Medulla oblongata (tissue), 1 donor: ENCODE measurements at regions not wholly inside any gene's neighbourhood (a gene's known extent, or its start where the extent isn't known, plus 50 kb on each side); places are given as distances from the start of the nearest gene placed in this dataset.
"Not testable (repeated sequence)": the region's sequence is repeated elsewhere in the genome, so short reads cannot be mapped to it uniquely, and the experiment has no call there.

Experiments used
- DNase-seq: peaks from one replicate; pipeline ENCODE4 v3.0.0-alpha.2; 2015; ENCODE audit errors: extremely low spot score

GRCh38 chr1:224791362-224791941 is 138.0 kb upstream of the DNAH14 start:
- peak; percentile 11 for DNase-seq

- no peak for DNase-seq
Observed at GRCh38 chr1:224795591-224795990, 133.9 kb upstream of the DNAH14 start.

- DNase-seq, result no peak
Observed at GRCh38 chr1:224799083-224799482, 130.4 kb upstream of the DNAH14 start.

GRCh38 chr1:224800486-224801119 is 128.9 kb upstream of the DNAH14 start:
- DNase-seq, result no peak

DNA sequence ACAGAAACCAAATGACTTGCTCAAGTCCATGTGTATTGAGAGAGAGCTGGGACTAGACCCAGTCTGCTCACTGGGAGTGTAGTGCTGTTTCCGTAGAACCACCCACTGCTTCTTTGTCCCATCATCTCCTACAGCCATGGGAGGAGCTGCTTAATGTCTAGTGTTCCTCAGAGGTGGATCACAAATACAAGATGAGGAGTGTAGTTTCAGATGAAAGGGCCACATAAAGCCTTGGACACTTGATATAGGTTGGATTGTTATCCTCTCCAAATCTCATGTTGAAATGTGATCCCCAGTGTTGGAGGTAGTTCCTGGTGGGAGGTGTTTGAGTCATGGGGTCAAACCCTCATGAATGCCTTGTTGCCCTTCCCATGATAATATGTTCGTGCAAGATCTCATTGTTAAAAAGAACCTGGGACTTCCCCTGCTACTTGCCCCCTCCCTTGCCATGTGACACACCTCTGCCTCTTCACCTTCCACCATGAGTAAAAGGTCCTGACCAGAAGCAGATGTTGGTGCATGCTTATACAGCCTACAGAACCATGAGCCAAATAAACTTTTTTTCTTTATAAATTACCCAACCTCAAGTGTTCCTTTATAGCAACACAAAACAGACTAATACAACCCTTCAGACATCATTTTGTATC is 127.5 kb upstream of the DNAH14 start:
- no peak for DNase-seq

GRCh38 chr1:224802617-224803016 is 126.9 kb upstream of the DNAH14 start:
- no peak for DNase-seq

GRCh38 chr1:224804220-224804619 is 125.3 kb upstream of the DNAH14 start:
- no peak for DNase-seq

GRCh38 chr1:224805889-224806288 is 123.6 kb upstream of the DNAH14 start:
- no peak for DNase-seq

DNA sequence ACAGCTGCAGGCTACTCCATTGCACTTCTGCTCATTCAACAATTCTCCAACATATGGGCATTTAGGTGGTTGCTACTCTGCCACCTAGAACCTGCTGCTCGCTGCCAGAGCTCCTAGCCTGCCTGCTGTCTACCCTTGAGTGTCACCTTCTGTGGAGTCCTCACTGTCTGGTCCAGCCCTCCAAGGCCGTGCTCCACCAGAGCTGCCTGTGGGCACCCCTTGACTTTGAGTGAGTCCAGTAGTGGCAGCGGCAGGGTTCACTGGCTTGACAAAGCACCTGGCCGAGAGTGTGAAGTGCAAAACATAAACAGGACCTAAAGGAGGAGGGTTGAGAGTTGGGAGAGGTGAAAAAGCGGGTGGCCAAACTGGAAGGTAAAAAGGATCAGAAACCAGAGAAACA is 120.3 kb upstream of the DNAH14 start:
- DNase-seq, result no peak

DNA sequence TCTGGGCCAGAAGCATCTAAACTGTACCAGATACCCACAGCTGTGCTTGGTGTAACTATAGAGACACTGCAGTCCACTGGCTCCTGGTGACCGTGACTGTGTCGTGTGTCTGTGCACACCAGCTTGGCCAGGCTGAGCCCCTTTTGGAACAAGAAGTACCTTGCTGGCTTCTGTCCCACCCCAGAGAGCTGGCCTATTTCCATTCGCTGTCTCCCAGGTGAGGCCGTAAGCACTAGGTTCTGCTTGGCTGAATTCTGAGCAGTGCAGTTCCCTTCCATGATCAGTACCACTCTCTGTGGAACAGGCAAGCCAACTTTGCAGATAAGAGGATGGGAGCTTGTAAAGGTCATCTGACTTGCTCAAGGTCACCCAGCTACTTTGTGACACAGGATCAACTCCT is 119.9 kb upstream of the DNAH14 start:
- no peak for DNase-seq

GRCh38 chr1:224811564-224811963 is 117.9 kb upstream of the DNAH14 start:
- DNase-seq, result no peak

DNA sequence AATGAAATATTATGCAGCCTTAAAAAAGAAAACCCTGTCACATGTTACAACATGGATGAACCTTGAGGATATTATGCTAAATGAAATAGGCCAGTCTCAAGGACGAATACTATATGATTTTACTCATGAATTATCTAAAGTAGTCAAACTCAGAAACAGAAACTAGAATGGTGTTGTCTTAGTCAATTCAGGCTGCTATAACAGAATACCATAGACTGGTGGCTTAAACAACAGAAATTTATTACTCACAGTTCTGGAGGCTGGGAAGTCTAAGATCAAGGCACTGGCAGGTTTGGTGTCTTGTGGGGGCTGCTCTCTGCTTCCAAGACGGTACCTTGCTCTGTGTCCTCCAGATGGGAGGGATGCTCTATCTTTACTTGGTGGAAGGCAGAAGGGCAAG is 113.8 kb upstream of the DNAH14 start:
- no peak for DNase-seq

GRCh38 chr1:224816062-224816461 is 113.4 kb upstream of the DNAH14 start:
- DNase-seq, result no peak

- DNase-seq, result no peak
Observed at GRCh38 chr1:224817382-224817781, 112.1 kb upstream of the DNAH14 start.

DNA sequence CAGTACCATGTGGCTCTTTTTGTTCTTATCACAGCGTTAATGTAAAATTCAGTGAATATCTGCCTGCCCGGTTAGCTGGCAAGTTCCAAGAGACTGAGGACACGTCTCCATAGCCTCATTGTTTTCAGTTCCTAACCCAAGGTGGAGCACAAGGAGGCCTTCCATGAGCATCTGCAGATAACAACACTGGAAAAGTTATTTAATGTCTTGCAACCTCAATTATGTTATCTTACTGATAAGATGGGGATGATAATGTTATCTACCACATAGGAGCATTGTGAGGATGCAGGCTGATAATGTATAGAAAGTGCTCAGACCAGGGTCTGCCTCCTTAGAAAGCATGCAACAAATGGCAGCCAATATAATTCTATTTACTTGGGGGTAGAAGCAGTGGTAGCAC is 109.6 kb upstream of the DNAH14 start:
- no peak for DNase-seq

DNA sequence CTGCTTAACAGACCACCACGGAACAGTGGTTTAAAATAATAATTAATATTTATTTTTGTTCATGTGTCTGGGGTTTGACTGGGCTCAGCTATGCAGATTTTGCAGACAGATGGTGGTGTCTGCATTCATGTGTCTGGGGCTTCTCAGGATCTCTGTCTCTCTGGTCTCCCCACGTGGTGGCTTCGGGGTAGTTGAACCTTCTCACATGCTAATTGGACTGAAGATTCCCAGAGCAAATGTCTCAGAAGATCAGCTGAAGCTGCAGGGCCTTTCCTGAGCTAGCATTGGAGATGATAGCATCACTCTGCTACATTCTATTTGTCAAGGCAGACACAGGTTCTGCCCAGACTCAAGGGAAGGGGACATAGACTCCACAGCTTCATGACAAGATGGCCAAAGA is 109.1 kb upstream of the DNAH14 start:
- DNase-seq, result no peak

DNA sequence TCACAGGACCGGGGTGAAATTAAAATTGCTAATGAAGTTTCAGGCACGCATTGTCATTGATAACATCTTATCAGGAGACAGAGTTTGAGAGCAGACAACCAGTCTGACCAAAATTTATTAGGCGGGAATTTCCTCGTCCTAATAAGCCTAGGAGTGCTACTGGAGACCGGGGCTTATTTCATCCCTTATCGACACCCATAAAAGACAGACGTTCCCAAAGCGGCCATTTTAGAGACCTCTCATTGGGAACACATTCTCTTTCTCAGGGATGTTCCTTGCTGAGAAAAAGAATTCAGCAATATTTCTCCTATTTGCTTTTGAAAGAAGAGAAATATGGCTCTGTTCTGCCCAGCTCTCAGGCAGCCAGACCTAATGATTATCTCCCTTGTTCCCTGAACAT is 107.7 kb upstream of the DNAH14 start:
- DNase-seq, result not testable (repeated sequence)

DNA sequence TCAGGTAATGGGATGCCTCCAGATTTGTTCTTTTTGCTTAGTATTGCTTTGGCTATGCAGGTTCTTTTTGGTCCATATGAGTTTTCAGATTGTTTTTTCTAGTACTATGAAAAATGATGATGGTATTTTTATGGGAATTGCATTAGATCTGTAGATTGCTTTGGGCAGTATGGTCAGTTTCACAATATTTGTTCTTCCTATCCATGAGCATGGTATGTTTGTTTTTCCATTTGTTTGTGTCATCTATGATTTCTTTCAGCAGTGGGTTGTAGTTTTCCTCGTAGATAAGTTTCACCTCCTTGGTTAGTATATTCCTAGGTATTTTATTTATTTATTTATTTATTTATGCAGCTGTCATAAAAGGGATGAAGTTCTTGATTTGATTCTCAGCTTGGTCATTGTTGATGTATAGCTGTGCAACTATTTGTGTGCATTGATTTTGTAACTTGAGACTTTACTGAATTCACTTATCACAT is 103.9 kb upstream of the DNAH14 start:
- DNase-seq, result no peak

GRCh38 chr1:224828691-224829090 is 100.8 kb upstream of the DNAH14 start:
- DNase-seq, result no peak

- DNase-seq, result no peak
Observed at GRCh38 chr1:224831501-224831900, 98.0 kb upstream of the DNAH14 start.

DNA sequence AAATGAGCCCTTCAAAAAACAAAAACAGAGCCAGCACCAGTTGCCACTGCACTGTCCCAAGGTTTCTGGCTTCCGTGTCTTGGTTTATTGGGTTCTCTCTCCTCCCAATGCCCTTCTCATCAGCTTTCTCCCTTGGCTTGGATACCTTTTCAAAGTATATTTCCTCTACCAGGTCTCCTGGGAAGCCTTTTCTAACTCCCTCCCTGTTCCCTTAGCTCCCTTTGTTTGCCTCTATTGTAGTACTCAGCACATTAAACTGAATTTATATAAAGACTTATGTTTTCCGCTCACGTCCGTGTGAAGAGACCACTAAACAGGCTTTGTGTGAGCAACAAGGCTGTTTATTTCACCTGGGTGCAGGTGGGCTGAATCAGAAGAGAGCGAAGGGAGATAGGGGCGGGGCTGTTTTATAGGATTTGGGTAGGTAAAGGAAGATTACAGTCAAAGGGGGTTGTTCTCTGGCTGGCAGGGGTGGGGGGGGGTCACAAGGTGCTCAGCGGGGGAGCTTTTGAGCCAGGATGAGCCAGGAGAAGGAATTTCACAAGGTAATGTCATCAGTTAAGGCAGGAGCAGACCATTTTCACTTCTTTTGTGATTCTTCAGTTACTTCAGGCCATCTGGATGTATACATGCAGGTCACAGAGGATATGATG is 89.7 kb upstream of the DNAH14 start:
- not testable (repeated sequence) for DNase-seq

DNA sequence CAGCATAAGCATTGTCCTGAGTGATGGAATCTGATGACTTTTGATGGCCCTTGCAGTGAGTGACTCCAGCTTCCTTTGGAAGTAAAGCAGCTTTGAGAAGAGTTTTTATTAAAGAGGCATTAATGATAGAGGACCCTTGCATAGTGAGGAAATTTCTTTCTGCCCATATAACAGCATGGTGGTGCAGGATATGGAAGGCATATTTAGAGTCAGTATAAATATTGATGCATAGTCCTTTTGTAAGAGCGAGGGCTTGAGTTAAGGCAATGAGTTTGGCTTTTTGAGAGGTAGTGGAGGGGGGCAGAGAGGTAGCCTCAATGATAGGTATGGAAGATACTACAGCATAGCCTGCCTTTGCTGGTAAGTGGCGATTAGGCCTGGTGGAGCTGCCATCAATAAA is 87.7 kb upstream of the DNAH14 start:
- DNase-seq, result not testable (repeated sequence)
